ENCODE measurements at regions not wholly inside any gene's neighbourhood (a gene's known extent, or its start where the extent isn't known, plus 50 kb on each side); places are given as distances from the start of the nearest gene placed in this dataset.
"Not testable (repeated sequence)": the region's sequence is repeated elsewhere in the genome, so short reads cannot be mapped to it uniquely, and the experiment has no call there.

DNA sequence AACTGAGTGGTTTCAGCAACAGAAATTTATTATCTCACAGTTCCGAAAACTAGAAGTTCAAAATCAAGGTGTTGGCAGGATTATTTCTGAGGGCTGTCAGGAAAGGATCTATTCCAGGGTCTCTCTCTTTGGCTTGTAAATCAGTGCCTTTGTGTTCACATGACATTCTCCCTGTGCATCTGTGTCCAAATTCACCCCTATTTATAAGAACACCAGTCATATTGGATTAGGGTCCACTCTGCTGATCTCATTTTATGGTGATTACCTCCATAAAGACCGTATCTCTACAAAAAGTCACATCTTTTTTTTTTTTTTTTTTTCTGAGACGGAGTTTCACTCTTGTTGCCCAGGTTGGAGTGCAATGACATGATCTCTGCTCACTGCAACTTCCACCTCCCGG, 68.6 kb upstream of the MARCKS start:
- DNase-seq (ENCODE audit: low read depth in 6 of 9, low spot score in 9 of 9) = no peak
- no peak overlapping the region for H3K4me3 ChIP-seq (ENCODE audit: low read length in 2 of 2)
- WGBS = 86% methylated on average over 4 of the region's 4 CpGs

DNA sequence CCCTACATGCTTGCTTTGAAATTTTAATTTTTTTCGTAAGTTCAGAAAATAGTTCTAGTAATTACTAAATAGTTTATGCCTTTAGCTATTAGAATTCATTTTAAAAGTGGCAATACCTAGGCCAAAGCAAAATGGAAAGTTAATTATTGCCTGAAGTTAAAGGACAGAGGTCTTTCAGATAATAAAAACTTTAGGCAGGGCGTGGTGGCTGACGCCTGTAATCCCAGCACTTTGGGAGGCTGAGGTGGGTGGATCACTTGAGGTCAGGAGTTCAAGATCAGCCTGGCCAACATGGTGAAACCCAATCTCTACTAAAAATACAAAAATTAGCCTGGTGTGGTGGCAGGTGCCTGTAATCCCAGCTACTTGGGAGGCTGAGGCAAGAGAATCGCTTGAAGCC, 65.9 kb upstream of the MARCKS start:
- H3K9me3 ChIP-seq (ENCODE audit: control insufficient read depth in 2 of 2, insufficient read depth in 1 of 2, low read length in 1 of 2); DNase-seq (ENCODE audit: low read depth in 6 of 9, low spot score in 9 of 9); H3K27me3 ChIP-seq (ENCODE audit: control insufficient read depth in 2 of 2, insufficient read depth in 1 of 2, low read length in 1 of 2); H3K27ac ChIP-seq (ENCODE audit: low read depth in 1 of 2, low read length in 1 of 2); H3K36me3 ChIP-seq (ENCODE audit: control insufficient read depth in 2 of 2, insufficient read depth in 2 of 2, low read length in 1 of 2); H3K4me3 ChIP-seq (ENCODE audit: low read length in 2 of 2); H3K4me1 ChIP-seq (ENCODE audit: control insufficient read depth in 2 of 2, insufficient read depth in 2 of 2, low read length in 2 of 2): not testable (repeated sequence)
- 98% methylated on average over 4 of the region's 4 CpGs for WGBS

More for the DNA sequence above, 68.6 kb upstream of the MARCKS start:
- H3K4me1 ChIP-seq (ENCODE audit: control insufficient read depth in 2 of 2, insufficient read depth in 2 of 2, low read length in 2 of 2) = no peaks in the 10 kb centered on the region
- no peak overlapping the region for H3K27ac ChIP-seq (ENCODE audit: low read depth in 1 of 2, low read length in 1 of 2)
- no peaks in the 10 kb centered on the region for H3K27me3 ChIP-seq (ENCODE audit: control insufficient read depth in 2 of 2, insufficient read depth in 1 of 2, low read length in 1 of 2)
- no peaks in the 10 kb centered on the region for H3K9me3 ChIP-seq (ENCODE audit: control insufficient read depth in 2 of 2, insufficient read depth in 1 of 2, low read length in 1 of 2)
- H3K36me3 ChIP-seq (ENCODE audit: control insufficient read depth in 2 of 2, insufficient read depth in 2 of 2, low read length in 1 of 2) = no peaks in the 10 kb centered on the region

DNA sequence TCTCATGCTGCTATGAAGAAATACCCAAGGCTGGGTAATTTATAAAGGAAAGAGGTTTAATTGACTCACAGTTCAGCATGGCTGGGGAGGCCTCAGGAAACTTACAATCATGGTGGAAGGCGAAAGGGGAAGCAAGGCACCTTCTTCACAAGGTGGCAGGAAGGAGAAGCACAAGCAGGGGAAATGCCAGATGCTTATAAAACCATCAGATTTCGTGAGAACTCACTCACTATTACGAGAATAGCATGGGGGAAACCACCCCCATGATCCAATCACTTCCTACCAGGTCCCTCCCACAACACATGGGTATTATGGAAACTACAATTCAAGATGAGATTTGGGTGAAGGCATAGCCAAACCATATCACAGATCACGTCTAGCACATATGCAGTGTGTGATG, 61.8 kb upstream of the MARCKS start:
- not testable (repeated sequence) for H3K4me3 ChIP-seq (ENCODE audit: low read length in 2 of 2); H3K4me1 ChIP-seq (ENCODE audit: control insufficient read depth in 2 of 2, insufficient read depth in 2 of 2, low read length in 2 of 2); H3K9me3 ChIP-seq (ENCODE audit: control insufficient read depth in 2 of 2, insufficient read depth in 1 of 2, low read length in 1 of 2); H3K27ac ChIP-seq (ENCODE audit: low read depth in 1 of 2, low read length in 1 of 2); H3K36me3 ChIP-seq (ENCODE audit: control insufficient read depth in 2 of 2, insufficient read depth in 2 of 2, low read length in 1 of 2); H3K27me3 ChIP-seq (ENCODE audit: control insufficient read depth in 2 of 2, insufficient read depth in 1 of 2, low read length in 1 of 2); DNase-seq (ENCODE audit: low read depth in 6 of 9, low spot score in 9 of 9)
- 62% methylated on average over 4 of the region's 4 CpGs for WGBS

DNA sequence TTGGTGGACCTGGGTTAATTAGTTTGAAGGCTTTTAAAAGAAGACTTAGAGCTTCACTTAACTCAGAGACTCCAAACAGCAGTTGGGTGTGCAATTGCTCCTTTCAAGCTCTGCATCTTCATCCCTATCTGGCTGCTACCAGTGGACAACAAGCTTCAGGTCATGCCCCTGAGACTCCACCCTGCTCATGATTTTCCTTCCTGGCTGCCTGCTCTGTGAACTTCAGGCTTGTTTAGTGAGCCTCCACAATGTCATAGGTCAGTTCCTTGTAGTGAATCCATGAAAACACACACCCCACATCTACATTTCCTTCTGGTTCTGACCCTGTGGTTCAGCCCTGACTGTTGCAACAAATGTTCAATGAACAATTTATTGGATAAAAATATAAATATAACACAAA, 61.1 kb upstream of the MARCKS start:
- no peak for DNase-seq (ENCODE audit: low read depth in 6 of 9, low spot score in 9 of 9)
- no peaks in the 10 kb centered on the region for H3K27me3 ChIP-seq (ENCODE audit: control insufficient read depth in 2 of 2, insufficient read depth in 1 of 2, low read length in 1 of 2)
- H3K9me3 ChIP-seq (ENCODE audit: control insufficient read depth in 2 of 2, insufficient read depth in 1 of 2, low read length in 1 of 2) = no peaks in the 10 kb centered on the region
- no peaks in the 10 kb centered on the region for H3K4me1 ChIP-seq (ENCODE audit: control insufficient read depth in 2 of 2, insufficient read depth in 2 of 2, low read length in 2 of 2)
- no peaks in the 10 kb centered on the region for H3K36me3 ChIP-seq (ENCODE audit: control insufficient read depth in 2 of 2, insufficient read depth in 2 of 2, low read length in 1 of 2)
- H3K4me3 ChIP-seq (ENCODE audit: low read length in 2 of 2) = no peak overlapping the region
- no peak overlapping the region for H3K27ac ChIP-seq (ENCODE audit: low read depth in 1 of 2, low read length in 1 of 2)

DNA sequence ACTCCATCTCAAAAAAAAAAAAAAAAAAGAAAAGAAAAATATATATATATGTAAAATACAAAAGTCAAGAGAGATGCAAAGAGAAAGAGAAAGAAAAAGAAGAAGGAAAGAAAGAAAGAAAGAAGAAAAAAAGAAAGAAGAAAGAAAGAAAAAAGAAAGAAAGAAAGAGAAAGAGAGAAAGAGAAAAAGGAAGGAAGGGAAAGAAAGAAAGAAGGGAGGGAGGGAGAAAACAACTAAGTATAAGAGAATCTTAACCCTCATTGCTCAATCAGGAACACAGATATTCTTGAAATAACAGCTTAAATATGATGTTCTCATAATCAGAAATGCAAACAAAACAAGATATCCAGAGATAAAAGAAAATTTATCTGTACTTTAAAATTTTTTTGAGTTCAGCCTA, 54.4 kb upstream of the MARCKS start:
- DNase-seq (ENCODE audit: low read depth in 6 of 9, low spot score in 9 of 9) = no peak
- Histone ChIP-seq H3K36me3 (ENCODE audit: control insufficient read depth in 2 of 2, insufficient read depth in 2 of 2, low read length in 1 of 2) (no peaks in the 10 kb centered on the region), H3K4me3 (ENCODE audit: low read length in 2 of 2) (no peak overlapping the region), H3K9me3 (ENCODE audit: control insufficient read depth in 2 of 2, insufficient read depth in 1 of 2, low read length in 1 of 2) (no peaks in the 10 kb centered on the region), H3K4me1 (ENCODE audit: control insufficient read depth in 2 of 2, insufficient read depth in 2 of 2, low read length in 2 of 2) (no peaks in the 10 kb centered on the region), H3K27me3 (ENCODE audit: control insufficient read depth in 2 of 2, insufficient read depth in 1 of 2, low read length in 1 of 2) (no peaks in the 10 kb centered on the region), H3K27ac (ENCODE audit: low read depth in 1 of 2, low read length in 1 of 2) (no peak overlapping the region)

DNA sequence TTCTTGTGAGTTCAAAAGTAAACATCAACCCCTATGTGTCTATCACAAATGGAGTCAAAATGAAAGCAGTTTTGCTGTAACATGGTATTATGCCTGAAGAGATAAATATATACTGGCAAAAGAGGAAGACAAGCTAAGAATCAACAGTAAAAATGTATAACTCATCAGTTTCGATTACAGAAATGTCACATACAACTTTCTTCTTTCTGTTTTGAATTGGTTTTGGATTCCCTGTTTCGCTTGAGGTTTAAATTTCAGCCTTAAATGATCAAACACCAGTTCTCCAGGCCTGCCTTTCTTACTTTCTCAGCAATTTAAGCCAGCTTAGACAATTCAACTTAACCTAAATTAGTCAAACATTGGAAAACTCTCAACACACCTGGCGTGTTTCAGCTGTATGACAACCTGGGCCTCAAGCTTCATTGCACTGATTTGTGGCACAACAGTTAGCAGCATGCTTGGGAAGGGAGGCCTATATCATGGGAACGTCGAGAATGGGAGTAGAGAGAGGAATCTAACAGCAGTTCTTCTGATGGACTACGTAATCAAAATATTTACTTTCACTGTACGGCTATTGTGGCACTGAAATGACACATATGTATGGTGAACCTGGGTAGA, 51.9 kb upstream of the MARCKS start:
- no peak overlapping the region for H3K4me3 ChIP-seq (ENCODE audit: low read length in 2 of 2)
- H3K27ac ChIP-seq (ENCODE audit: low read depth in 1 of 2, low read length in 1 of 2) = peak overlapping the region in 1 of 2 donors; percentile 5
- H3K9me3 ChIP-seq (ENCODE audit: control insufficient read depth in 2 of 2, insufficient read depth in 1 of 2, low read length in 1 of 2) = no peaks in the 10 kb centered on the region
- no peaks in the 10 kb centered on the region for H3K36me3 ChIP-seq (ENCODE audit: control insufficient read depth in 2 of 2, insufficient read depth in 2 of 2, low read length in 1 of 2)
- no peaks in the 10 kb centered on the region for H3K27me3 ChIP-seq (ENCODE audit: control insufficient read depth in 2 of 2, insufficient read depth in 1 of 2, low read length in 1 of 2)
- 84% methylated on average over 7 of the region's 7 CpGs for WGBS
- H3K4me1 ChIP-seq (ENCODE audit: control insufficient read depth in 2 of 2, insufficient read depth in 2 of 2, low read length in 2 of 2) = peaks cover 0 to 3% of the 10 kb centered on the region in 2 donors
- peak in 2 of 9 donors; percentile 3 to 28 for DNase-seq (ENCODE audit: low read depth in 6 of 9, low spot score in 9 of 9)

DNA sequence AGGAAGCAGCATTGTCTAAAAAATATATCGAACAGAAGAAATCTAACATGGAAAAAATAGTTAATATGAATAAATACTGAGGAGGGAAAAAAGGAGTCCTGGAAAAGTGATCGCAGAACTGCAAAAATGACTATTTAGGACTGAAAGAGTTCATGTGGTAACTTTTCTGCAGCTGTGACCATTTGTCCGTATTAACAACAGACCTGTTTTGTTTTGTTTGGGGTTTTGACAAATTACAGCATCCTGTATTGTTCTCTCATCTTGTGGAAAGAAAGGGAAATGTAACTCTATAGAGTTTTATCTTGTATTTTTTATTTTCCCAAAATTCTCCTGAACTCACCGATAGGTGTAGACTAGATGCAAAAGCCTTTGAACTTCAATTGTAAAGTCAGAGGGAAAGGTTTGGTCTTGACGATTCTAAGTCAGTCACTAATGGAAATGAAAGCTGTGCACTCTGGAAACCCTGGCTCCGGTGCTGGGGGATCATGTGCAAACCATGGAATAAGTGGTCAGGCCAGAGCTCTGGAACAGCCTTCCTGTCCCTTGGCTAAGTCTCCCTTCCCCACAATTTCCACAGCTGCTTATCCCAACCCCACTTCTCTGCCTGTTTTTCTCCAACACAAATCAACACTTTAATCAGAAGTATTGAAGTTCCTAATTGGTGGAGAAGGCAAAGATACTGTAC, 51.2 kb upstream of the MARCKS start:
- no peak overlapping the region for H3K4me3 ChIP-seq (ENCODE audit: low read length in 2 of 2)
- DNase-seq (ENCODE audit: low read depth in 6 of 9, low spot score in 9 of 9) = no peak
- 94% methylated on average over 6 of the region's 6 CpGs for WGBS
- H3K36me3 ChIP-seq (ENCODE audit: control insufficient read depth in 2 of 2, insufficient read depth in 2 of 2, low read length in 1 of 2) = no peaks in the 10 kb centered on the region
- H3K4me1 ChIP-seq (ENCODE audit: control insufficient read depth in 2 of 2, insufficient read depth in 2 of 2, low read length in 2 of 2) = peaks cover 0 to 3% of the 10 kb centered on the region in 2 donors
- H3K27ac ChIP-seq (ENCODE audit: low read depth in 1 of 2, low read length in 1 of 2) = peak overlapping the region in 1 of 2 donors; percentile 44
- H3K9me3 ChIP-seq (ENCODE audit: control insufficient read depth in 2 of 2, insufficient read depth in 1 of 2, low read length in 1 of 2) = no peaks in the 10 kb centered on the region
- no peaks in the 10 kb centered on the region for H3K27me3 ChIP-seq (ENCODE audit: control insufficient read depth in 2 of 2, insufficient read depth in 1 of 2, low read length in 1 of 2)

Data from thymus (tissue), 11 donors.